Choroid plexus epithelial cell (primary cell): ENCODE measurements at regions not wholly inside any gene's neighbourhood (a gene's known extent, or its start where the extent isn't known, plus 50 kb on each side); places are given as distances from the start of the nearest gene placed in this dataset.
A peak's percentile ranks its signal among the peaks of the same experiment; 100 is the strongest.

ENCODE experiments used
- DNase-seq: peaks from one replicate; pipeline ENCODE4 v3.0.0-alpha.2; 2010; ENCODE audit warnings: low read depth
- H3K4me3 ChIP-seq: 2 replicates; pipeline ENCODE4 v1.5.1; 2011; ENCODE audit warnings: low read depth, mild to moderate bottlenecking, control low read depth, low read length, moderate library complexity
- TF ChIP-seq, protein P1 (sequence below): conservative IDR thresholded peaks from 2 replicates; pipeline ENCODE4 v1.5.1; 2011; ENCODE audit warnings: low read depth, mild to moderate bottlenecking, control low read depth, inconsistent platforms, low read length, moderate library complexity

DNA sequence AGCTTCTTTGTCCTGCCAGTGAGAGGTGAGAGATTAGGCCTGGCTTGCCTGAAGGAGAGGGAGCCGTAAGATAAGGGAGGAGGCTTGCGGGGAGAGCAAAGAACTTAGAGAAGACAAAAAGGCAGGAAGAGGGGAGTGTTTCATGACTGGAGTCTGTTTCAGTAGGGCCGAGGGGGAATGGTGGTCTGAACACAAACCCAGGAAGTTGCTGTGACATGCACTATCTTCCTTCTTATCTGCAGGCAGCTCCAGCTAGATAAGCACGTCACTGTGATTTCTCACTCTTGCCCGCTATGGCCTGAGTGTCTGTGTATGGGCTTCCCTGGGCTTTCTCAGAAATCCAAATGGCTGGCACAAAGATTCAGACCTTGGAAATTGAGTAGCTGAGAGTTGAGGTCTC, 307.5 kb upstream of the CLINT1 start:
- DNase-seq, result no peak
- H3K4me3 ChIP-seq, result no peak overlapping the region
- TF ChIP-seq, protein P1, sequence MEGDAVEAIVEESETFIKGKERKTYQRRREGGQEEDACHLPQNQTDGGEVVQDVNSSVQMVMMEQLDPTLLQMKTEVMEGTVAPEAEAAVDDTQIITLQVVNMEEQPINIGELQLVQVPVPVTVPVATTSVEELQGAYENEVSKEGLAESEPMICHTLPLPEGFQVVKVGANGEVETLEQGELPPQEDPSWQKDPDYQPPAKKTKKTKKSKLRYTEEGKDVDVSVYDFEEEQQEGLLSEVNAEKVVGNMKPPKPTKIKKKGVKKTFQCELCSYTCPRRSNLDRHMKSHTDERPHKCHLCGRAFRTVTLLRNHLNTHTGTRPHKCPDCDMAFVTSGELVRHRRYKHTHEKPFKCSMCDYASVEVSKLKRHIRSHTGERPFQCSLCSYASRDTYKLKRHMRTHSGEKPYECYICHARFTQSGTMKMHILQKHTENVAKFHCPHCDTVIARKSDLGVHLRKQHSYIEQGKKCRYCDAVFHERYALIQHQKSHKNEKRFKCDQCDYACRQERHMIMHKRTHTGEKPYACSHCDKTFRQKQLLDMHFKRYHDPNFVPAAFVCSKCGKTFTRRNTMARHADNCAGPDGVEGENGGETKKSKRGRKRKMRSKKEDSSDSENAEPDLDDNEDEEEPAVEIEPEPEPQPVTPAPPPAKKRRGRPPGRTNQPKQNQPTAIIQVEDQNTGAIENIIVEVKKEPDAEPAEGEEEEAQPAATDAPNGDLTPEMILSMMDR, result no peak

DNA sequence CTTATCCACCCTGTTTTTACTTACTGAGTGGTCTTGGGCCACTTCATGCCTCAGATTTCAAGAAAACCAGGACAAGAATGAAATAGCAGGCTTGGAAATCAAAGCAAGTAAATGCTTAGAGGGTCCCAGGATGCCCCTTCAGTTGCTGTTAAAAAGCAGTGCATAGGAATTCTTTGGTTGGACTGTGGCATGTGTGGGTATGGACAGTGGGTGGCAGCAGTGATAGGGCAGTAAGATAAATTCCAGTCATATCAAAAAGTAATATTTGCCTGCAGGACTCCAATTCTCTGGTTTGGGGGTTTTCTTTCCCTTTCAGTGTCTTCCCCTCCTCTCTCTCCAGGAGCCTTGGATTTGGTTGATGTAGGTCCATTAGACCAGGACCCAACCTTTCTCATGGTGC, 306.7 kb upstream of the CLINT1 start:
- TF ChIP-seq, protein P1, result peak; percentile 26
- no peak overlapping the region for H3K4me3 ChIP-seq
- DNase-seq, result no peak

DNA sequence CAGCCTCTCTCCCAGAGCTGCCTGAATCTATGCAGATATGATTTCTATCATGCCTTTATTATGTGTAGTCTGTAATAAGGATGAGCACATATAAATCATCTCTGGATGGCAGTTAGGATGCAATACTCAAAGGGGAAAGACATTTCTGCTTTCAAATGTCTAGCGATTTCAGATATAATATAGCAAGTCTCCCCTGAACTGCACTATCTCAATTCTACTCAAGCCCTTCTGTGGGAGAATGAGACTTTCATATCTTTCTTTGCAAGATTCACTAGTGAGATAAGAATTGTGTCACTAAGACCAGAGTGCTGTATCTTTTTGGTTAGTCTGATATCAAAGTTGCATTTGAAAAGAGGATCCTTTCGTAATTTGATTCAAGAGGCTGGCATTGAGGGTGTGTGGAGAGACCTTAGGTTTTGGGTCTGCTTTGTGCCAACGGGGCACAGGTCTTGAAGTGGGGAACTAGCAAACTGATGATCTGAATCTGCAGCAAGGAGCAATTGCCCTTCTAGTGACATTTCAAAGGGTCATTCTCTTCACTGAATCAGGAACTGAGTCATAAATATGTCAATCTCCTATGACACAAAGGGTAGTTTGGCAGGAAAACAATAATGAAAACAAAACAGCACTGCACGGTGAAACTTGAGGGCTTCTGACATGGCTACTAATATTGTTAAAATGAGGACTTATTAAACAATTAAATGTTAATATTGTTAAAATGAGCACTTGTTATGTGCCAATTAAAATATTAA, 305.5 kb upstream of the CLINT1 start:
- H3K4me3 ChIP-seq, result no peak overlapping the region
- no peak for DNase-seq
- TF ChIP-seq, protein P1, result no peak

DNA sequence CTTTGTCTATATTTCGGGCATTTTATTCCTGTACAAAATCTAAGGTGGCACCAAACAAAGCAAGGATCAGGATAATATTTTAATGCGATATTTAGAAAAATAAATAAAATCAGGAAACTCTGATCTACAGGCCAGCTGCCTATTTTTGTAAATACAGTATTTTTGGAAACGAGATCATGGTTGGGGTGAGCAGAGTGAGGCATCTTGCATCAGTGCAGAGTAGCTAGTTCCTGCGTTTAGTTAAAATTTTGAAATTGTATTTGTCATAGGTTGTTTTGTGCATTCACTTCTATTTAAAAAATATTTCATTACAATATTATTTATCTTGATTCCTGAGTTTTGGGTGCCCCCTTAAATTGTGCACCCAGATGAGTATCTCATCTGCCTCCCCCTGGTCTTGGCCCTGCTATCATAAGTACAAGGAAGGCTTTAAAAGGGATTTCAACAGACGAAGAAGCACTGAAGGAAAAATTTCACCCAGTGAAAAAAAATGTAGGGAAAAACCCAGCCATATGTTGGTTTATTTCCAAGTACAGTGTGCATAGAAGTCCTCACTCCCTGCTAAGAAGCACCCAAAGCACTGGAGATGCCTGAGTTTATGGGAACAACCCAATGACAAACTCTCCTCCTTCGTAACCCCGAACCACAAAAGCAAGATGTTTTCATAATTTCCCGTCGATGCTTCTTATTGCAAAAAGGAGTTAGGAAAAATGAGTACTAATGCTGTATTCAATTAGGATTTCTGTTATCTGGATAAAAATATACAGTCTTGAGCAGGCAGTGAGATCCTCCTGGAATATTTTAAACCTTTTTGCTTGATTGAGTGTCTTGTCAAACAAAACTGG, 304.7 kb upstream of the CLINT1 start:
- no peak overlapping the region for H3K4me3 ChIP-seq
- TF ChIP-seq, protein P1, result no peak
- DNase-seq, result no peak

DNA sequence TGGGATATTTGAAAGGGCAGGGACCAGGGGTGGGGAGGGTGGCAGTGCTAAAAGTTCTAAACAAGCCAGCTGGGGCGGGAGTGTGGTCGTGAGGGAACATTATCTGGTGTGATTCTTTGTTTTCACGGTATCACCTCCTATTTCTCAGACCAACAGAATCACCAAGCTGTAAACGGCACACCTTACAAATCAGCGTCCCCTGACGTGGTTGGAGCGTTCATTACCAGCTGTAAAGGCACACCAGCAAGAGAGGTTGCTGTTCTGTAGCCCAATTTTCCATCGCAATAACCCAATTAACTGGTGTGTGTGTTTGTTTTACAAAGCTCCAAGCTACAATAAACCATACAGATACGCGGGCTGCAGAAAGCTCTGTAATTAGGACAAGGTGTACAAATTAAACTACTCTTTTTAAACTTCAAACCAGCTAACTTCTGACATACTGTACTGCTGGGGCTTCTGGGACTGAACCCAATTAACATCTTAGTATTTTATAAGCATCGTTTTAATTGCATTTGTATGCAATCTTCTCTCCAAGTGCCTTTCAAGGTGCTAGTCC, 303.6 kb upstream of the CLINT1 start:
- TF ChIP-seq, protein P1, result no peak
- DNase-seq, result no peak
- no peak overlapping the region for H3K4me3 ChIP-seq

DNA sequence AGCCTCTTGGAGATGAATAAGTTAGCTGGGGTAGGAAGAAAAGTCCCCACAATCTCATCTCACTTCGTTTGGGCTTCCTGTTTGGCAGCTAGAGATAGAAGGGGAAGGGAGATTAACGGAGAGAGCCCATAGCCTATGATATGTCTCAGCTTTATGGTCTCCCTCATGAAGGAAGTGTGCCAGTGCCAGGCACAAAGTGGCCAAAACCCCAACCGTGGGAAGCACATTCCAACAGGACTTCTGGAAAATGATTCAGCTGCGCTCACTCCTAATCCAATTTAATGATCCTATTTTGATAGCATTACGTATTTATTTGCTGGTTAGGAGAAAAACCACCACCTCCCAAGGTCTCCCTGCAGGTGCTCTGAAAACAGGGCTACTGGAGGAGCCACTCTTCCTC, 303.1 kb upstream of the CLINT1 start:
- H3K4me3 ChIP-seq, result no peak overlapping the region
- no peak for DNase-seq
- TF ChIP-seq, protein P1, result no peak
